ENCODE measurements at regions not wholly inside any gene's neighbourhood (a gene's known extent, or its start where the extent isn't known, plus 50 kb on each side); places are given as distances from the start of the nearest gene placed in this dataset.

DNA sequence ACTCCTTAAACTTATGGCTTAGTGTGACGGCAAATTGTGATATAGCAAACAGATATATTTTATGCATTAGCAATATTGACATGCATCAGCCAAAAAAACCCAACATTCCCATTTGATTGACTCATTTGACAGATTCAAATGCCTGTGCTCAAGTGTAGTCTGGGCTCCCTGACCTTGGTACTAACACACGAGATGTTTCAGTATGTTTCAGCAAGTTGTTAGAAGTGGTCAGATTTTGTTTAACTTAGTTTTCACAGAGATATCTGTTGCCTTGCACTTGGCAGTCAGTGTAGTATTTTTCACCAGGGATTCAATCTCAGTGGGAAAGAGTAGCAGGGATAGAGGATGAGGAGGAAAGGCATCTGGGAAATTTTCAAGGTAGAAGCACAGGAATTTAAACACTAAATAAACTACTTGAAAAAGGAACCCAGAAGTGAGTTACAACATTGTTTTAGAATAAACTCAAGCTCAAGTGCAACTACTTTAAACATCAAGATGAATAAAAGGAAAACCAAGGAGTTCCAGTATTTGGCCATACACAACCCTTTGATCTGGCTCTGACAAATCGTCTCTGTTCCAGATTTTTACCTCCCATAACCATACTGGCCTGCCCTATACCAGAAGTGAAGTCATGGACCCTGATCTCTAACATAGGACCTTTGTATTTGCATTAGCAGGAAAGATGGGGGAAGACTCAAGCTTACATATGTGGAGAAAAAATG is 56.5 kb upstream of the BLID start:
- Histone ChIP-seq H3K27me3 (ENCODE audit: insufficient read depth, low read length, poor library complexity) (no peaks in the 10 kb centered on the region), H3K56ac (ENCODE audit: low read length) (no peak overlapping the region), H3K27ac (ENCODE audit: low read depth, low read length) (no peak overlapping the region), H3K18ac (ENCODE audit: low read length) (no peak overlapping the region), H3K79me1 (ENCODE audit: low read length) (no peaks in the 10 kb centered on the region), H2BK5ac (ENCODE audit: low read length) (no peak overlapping the region), H3K4me2 (ENCODE audit: low read length) (no peak overlapping the region), H3K23ac (ENCODE audit: low read length) (no peak overlapping the region), H2BK120ac (ENCODE audit: low read depth, low read length) (no peak overlapping the region), H3K36me3 (ENCODE audit: control insufficient read depth, insufficient read depth, low read length) (no peaks in the 10 kb centered on the region), H2BK15ac (replicated peaks; ENCODE audit: low read depth) (no peak overlapping the region), H3K4me1 (ENCODE audit: control insufficient read depth, low read depth, low read length) (no peaks in the 10 kb centered on the region), H2AK5ac (ENCODE audit: low read length) (no peak overlapping the region), H4K5ac (ENCODE audit: low read length) (no peak overlapping the region), H4K8ac (ENCODE audit: low read depth, low read length) (no peak overlapping the region), H3K4ac (ENCODE audit: low read depth, low read length) (no peak overlapping the region), H3K9ac (ENCODE audit: low read length) (no peak overlapping the region), H3K4me3 (ENCODE audit: low read length) (no peak overlapping the region), H3K79me2 (ENCODE audit: control insufficient read depth, insufficient read depth, low read length) (no peaks in the 10 kb centered on the region)
- WGBS (ENCODE audit: extremely low coverage, insufficient coverage, low lambda C conversion rate): no CpG with 5 or more reads among the region's 3 CpGs
- DNase-seq: no peak

DNA sequence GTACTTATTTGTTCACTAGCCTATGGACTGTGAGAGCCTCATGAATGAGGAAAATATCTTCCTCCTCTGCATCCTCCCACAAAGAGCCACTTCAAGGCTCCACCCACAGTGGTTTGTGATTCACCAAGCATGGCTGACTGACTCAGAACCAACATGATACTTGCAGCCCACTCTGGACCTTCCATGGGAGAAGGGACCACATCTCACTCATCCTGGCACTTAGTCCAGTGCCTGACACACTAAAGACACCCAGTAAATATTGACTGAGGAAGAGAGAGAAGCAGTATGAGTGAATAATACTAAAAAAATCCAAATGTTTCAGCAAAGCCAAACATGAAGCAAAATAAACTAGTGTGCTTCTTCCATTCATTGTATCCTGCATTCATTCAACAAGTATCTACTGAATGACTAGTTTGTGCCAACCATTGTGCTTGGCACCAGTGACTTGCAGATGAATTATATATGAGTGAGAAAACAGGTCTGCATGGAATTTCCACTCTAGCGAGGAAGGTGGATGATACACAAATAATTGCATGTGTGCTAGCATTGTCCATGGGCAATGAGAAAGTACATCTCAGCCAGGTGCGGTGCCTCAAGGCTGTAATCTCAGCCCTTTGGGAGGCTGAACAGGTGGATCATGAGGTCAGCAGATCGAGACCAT is 54.9 kb upstream of the BLID start:
- Histone ChIP-seq H3K27me3 (ENCODE audit: insufficient read depth, low read length, poor library complexity) (no peaks in the 10 kb centered on the region), H3K4me2 (ENCODE audit: low read length) (no peak overlapping the region)

GRCh38 chr11:122168218-122168617 is 52.2 kb upstream of the BLID start:
- Histone ChIP-seq H3K23ac (ENCODE audit: low read length) (no peak overlapping the region), H3K4me3 (ENCODE audit: low read length) (no peak overlapping the region), H3K79me1 (ENCODE audit: low read length) (no peaks in the 10 kb centered on the region), H2BK15ac (replicated peaks; ENCODE audit: low read depth) (no peak overlapping the region), H3K27ac (ENCODE audit: low read depth, low read length) (no peak overlapping the region), H3K18ac (ENCODE audit: low read length) (no peak overlapping the region), H4K5ac (ENCODE audit: low read length) (no peak overlapping the region), H3K4ac (ENCODE audit: low read depth, low read length) (no peak overlapping the region), H2BK120ac (ENCODE audit: low read depth, low read length) (no peak overlapping the region), H4K8ac (ENCODE audit: low read depth, low read length) (no peak overlapping the region), H3K36me3 (ENCODE audit: control insufficient read depth, insufficient read depth, low read length) (no peaks in the 10 kb centered on the region), H3K4me2 (ENCODE audit: low read length) (no peak overlapping the region), H2BK5ac (ENCODE audit: low read length) (no peak overlapping the region), H3K56ac (ENCODE audit: low read length) (no peak overlapping the region), H3K79me2 (ENCODE audit: control insufficient read depth, insufficient read depth, low read length) (no peaks in the 10 kb centered on the region), H2AK5ac (ENCODE audit: low read length) (no peak overlapping the region), H3K4me1 (ENCODE audit: control insufficient read depth, low read depth, low read length) (no peaks in the 10 kb centered on the region), H3K27me3 (ENCODE audit: insufficient read depth, low read length, poor library complexity) (no peaks in the 10 kb centered on the region), H3K9ac (ENCODE audit: low read length) (no peak overlapping the region)
- no peak for DNase-seq
- WGBS (ENCODE audit: extremely low coverage, insufficient coverage, low lambda C conversion rate): no CpG with 5 or more reads among the region's 3 CpGs

More for the DNA sequence above, 54.9 kb upstream of the BLID start:
- no peak overlapping the region for H3K27ac ChIP-seq (ENCODE audit: low read depth, low read length)
- H3K56ac ChIP-seq (ENCODE audit: low read length): no peak overlapping the region
- H3K23ac ChIP-seq (ENCODE audit: low read length): no peak overlapping the region
- H3K79me2 ChIP-seq (ENCODE audit: control insufficient read depth, insufficient read depth, low read length): no peaks in the 10 kb centered on the region
- no CpG with 5 or more reads among the region's 3 CpGs for WGBS (ENCODE audit: extremely low coverage, insufficient coverage, low lambda C conversion rate)
- H2BK15ac ChIP-seq (replicated peaks; ENCODE audit: low read depth): no peak overlapping the region
- H3K4ac ChIP-seq (ENCODE audit: low read depth, low read length): no peak overlapping the region
- H2BK120ac ChIP-seq (ENCODE audit: low read depth, low read length): no peak overlapping the region
- no peaks in the 10 kb centered on the region for H3K36me3 ChIP-seq (ENCODE audit: control insufficient read depth, insufficient read depth, low read length)
- H2BK5ac ChIP-seq (ENCODE audit: low read length): no peak overlapping the region
- H2AK5ac ChIP-seq (ENCODE audit: low read length): no peak overlapping the region
- no peak overlapping the region for H3K9ac ChIP-seq (ENCODE audit: low read length)
- no peak overlapping the region for H4K5ac ChIP-seq (ENCODE audit: low read length)
- H3K18ac ChIP-seq (ENCODE audit: low read length): no peak overlapping the region
- H3K79me1 ChIP-seq (ENCODE audit: low read length): no peaks in the 10 kb centered on the region
- H4K8ac ChIP-seq (ENCODE audit: low read depth, low read length): no peak overlapping the region
- H3K4me1 ChIP-seq (ENCODE audit: control insufficient read depth, low read depth, low read length): no peaks in the 10 kb centered on the region
- no peak for DNase-seq
- H3K4me3 ChIP-seq (ENCODE audit: low read length): no peak overlapping the region

- no CpG with 5 or more reads among the region's 3 CpGs for WGBS (ENCODE audit: extremely low coverage, insufficient coverage, low lambda C conversion rate)
These were observed 51.1 kb upstream of the BLID start for GRCh38 chr11:122167100-122167499.

GRCh38 chr11:122165607-122166371 is 49.8 kb upstream of the BLID start:
- H4K5ac ChIP-seq (ENCODE audit: low read length): no peak overlapping the region
- DNase-seq: no peak
- H2BK120ac ChIP-seq (ENCODE audit: low read depth, low read length): no peak overlapping the region
- no peak overlapping the region for H3K56ac ChIP-seq (ENCODE audit: low read length)
- H3K18ac ChIP-seq (ENCODE audit: low read length): no peak overlapping the region
- H3K36me3 ChIP-seq (ENCODE audit: control insufficient read depth, insufficient read depth, low read length): no peaks in the 10 kb centered on the region
- H2BK15ac ChIP-seq (replicated peaks; ENCODE audit: low read depth): no peak overlapping the region
- no peak overlapping the region for H3K4ac ChIP-seq (ENCODE audit: low read depth, low read length)
- H3K79me2 ChIP-seq (ENCODE audit: control insufficient read depth, insufficient read depth, low read length): no peaks in the 10 kb centered on the region
- H3K79me1 ChIP-seq (ENCODE audit: low read length): no peaks in the 10 kb centered on the region
- no peak overlapping the region for H4K8ac ChIP-seq (ENCODE audit: low read depth, low read length)
- H3K4me3 ChIP-seq (ENCODE audit: low read length): no peak overlapping the region
- H3K23ac ChIP-seq (ENCODE audit: low read length): no peak overlapping the region
- no peaks in the 10 kb centered on the region for H3K27me3 ChIP-seq (ENCODE audit: insufficient read depth, low read length, poor library complexity)
- no CpG with 5 or more reads among the region's 7 CpGs for WGBS (ENCODE audit: extremely low coverage, insufficient coverage, low lambda C conversion rate)
- no peak overlapping the region for H2BK5ac ChIP-seq (ENCODE audit: low read length)
- no peak overlapping the region for H2AK5ac ChIP-seq (ENCODE audit: low read length)
- H3K9ac ChIP-seq (ENCODE audit: low read length): no peak overlapping the region
- no peak overlapping the region for H3K27ac ChIP-seq (ENCODE audit: low read depth, low read length)
- H3K4me1 ChIP-seq (ENCODE audit: control insufficient read depth, low read depth, low read length): no peaks in the 10 kb centered on the region
- H3K4me2 ChIP-seq (ENCODE audit: low read length): no peak overlapping the region

More at GRCh38 chr11:122167100-122167499, 51.1 kb upstream of the BLID start:
- Histone ChIP-seq H3K4me2 (ENCODE audit: low read length) (no peak overlapping the region), H4K5ac (ENCODE audit: low read length) (no peak overlapping the region), H2BK120ac (ENCODE audit: low read depth, low read length) (no peak overlapping the region), H3K36me3 (ENCODE audit: control insufficient read depth, insufficient read depth, low read length) (no peaks in the 10 kb centered on the region), H2AK5ac (ENCODE audit: low read length) (no peak overlapping the region), H4K8ac (ENCODE audit: low read depth, low read length) (no peak overlapping the region), H3K4me1 (ENCODE audit: control insufficient read depth, low read depth, low read length) (no peaks in the 10 kb centered on the region), H2BK15ac (replicated peaks; ENCODE audit: low read depth) (no peak overlapping the region), H3K23ac (ENCODE audit: low read length) (no peak overlapping the region), H3K4ac (ENCODE audit: low read depth, low read length) (no peak overlapping the region), H3K18ac (ENCODE audit: low read length) (no peak overlapping the region), H3K56ac (ENCODE audit: low read length) (no peak overlapping the region), H3K9ac (ENCODE audit: low read length) (no peak overlapping the region), H3K4me3 (ENCODE audit: low read length) (no peak overlapping the region), H3K79me1 (ENCODE audit: low read length) (no peaks in the 10 kb centered on the region), H3K27me3 (ENCODE audit: insufficient read depth, low read length, poor library complexity) (no peaks in the 10 kb centered on the region), H3K27ac (ENCODE audit: low read depth, low read length) (no peak overlapping the region), H3K79me2 (ENCODE audit: control insufficient read depth, insufficient read depth, low read length) (no peaks in the 10 kb centered on the region), H2BK5ac (ENCODE audit: low read length) (no peak overlapping the region)
- DNase-seq: no peak

Measured in mesendoderm (in vitro differentiated cells).